OCI-M1 (cell line): ENCODE measurements at regions not wholly inside any gene's neighbourhood (a gene's known extent, or its start where the extent isn't known, plus 50 kb on each side); places are given as distances from the start of the nearest gene placed in this dataset.

Experiments
- DNase-seq: peaks from one replicate; lab custom pipeline; 2025; lab: John Stamatoyannopoulos, UW

GRCh38 chr5:28164568-28164967, 1126.2 kb upstream of the CDH9 start:
- peak; percentile 36 for DNase-seq

GRCh38 chr5:28156981-28157380, 1118.6 kb upstream of the CDH9 start:
- DNase-seq: no peak

GRCh38 chr5:28143519-28143918, 1105.1 kb upstream of the CDH9 start:
- no peak for DNase-seq

GRCh38 chr5:28132151-28132550, 1093.8 kb upstream of the CDH9 start:
- DNase-seq: no peak

GRCh38 chr5:28117691-28118090, 1079.3 kb upstream of the CDH9 start:
- no peak for DNase-seq

- DNase-seq: no peak
These were observed 1078.9 kb upstream of the CDH9 start for GRCh38 chr5:28117273-28117672.

GRCh38 chr5:28110781-28111180, 1072.4 kb upstream of the CDH9 start:
- DNase-seq: no peak

GRCh38 chr5:28104080-28104479, 1065.7 kb upstream of the CDH9 start:
- DNase-seq: no peak

- no peak for DNase-seq
These were observed 1045.7 kb upstream of the CDH9 start for GRCh38 chr5:28084069-28084468.

GRCh38 chr5:28082610-28083009, 1044.2 kb upstream of the CDH9 start:
- no peak for DNase-seq

- DNase-seq: no peak
These were observed 1039.2 kb upstream of the CDH9 start for GRCh38 chr5:28077291-28078240.

GRCh38 chr5:28066856-28067255, 1028.5 kb upstream of the CDH9 start:
- DNase-seq: no peak

GRCh38 chr5:28065656-28066055, 1027.3 kb upstream of the CDH9 start:
- no peak for DNase-seq

- peak; percentile 52 for DNase-seq
These were observed 1008.2 kb upstream of the CDH9 start for GRCh38 chr5:28046596-28046995.

GRCh38 chr5:28027851-28028250, 989.5 kb upstream of the CDH9 start:
- DNase-seq: no peak

GRCh38 chr5:28017178-28017577, 978.8 kb upstream of the CDH9 start:
- DNase-seq: no peak

- DNase-seq: peak; percentile 59
These were observed 976.4 kb upstream of the CDH9 start for GRCh38 chr5:28014779-28015178.

- peak; percentile 12 for DNase-seq
These were observed 974.2 kb upstream of the CDH9 start for GRCh38 chr5:28012538-28012937.

GRCh38 chr5:28009576-28009975, 971.2 kb upstream of the CDH9 start:
- no peak for DNase-seq

- no peak for DNase-seq
These were observed 958.3 kb upstream of the CDH9 start for GRCh38 chr5:27996665-27997064.

GRCh38 chr5:27995867-27996266, 957.5 kb upstream of the CDH9 start:
- DNase-seq: no peak

GRCh38 chr5:27978322-27978721, 939.9 kb upstream of the CDH9 start:
- DNase-seq: no peak

GRCh38 chr5:27969157-27969556, 930.8 kb upstream of the CDH9 start:
- DNase-seq: peak; percentile 51
